ENCODE measurements at regions not wholly inside any gene's neighbourhood (a gene's known extent, or its start where the extent isn't known, plus 50 kb on each side); places are given as distances from the start of the nearest gene placed in this dataset.
"Not testable (repeated sequence)": the region's sequence is repeated elsewhere in the genome, so short reads cannot be mapped to it uniquely, and the experiment has no call there.

GRCh38 chr11:89620721-89621120, 89.4 kb upstream of the TRIM77 start:
- TF ChIP-seq, protein P1, sequence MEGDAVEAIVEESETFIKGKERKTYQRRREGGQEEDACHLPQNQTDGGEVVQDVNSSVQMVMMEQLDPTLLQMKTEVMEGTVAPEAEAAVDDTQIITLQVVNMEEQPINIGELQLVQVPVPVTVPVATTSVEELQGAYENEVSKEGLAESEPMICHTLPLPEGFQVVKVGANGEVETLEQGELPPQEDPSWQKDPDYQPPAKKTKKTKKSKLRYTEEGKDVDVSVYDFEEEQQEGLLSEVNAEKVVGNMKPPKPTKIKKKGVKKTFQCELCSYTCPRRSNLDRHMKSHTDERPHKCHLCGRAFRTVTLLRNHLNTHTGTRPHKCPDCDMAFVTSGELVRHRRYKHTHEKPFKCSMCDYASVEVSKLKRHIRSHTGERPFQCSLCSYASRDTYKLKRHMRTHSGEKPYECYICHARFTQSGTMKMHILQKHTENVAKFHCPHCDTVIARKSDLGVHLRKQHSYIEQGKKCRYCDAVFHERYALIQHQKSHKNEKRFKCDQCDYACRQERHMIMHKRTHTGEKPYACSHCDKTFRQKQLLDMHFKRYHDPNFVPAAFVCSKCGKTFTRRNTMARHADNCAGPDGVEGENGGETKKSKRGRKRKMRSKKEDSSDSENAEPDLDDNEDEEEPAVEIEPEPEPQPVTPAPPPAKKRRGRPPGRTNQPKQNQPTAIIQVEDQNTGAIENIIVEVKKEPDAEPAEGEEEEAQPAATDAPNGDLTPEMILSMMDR (IDR thresholded peaks at IDR 0.05) = not testable (repeated sequence)
- TF ChIP-seq EZH2 (IDR thresholded peaks at IDR 0.05) = not testable (repeated sequence)
